Esophagus muscularis mucosa (tissue), 4 donors: ENCODE measurements at regions not wholly inside any gene's neighbourhood (a gene's known extent, or its start where the extent isn't known, plus 50 kb on each side); places are given as distances from the start of the nearest gene placed in this dataset.
"Not testable (repeated sequence)": the region's sequence is repeated elsewhere in the genome, so short reads cannot be mapped to it uniquely, and the experiment has no call there.

Experiments used
- DNase-seq: peaks from one replicate; pipeline ENCODE4 v3.0.0-alpha.2; 2017; ENCODE audit errors: extremely low spot score
- H3K27ac ChIP-seq, 4 donors: fragments of 200-600 bp; sonication (generic); replicated peaks in 1 of 4; 1 replicate in 3 of 4; 2 replicates in 1 of 4; pipeline ENCODE4 v1.5.1; 2016 to 2019; ENCODE audit warnings: mild to moderate bottlenecking in 1 of 4
- H3K27me3 ChIP-seq, 4 donors: fragments of 200-600 bp; sonication (generic); one replicate each; pipeline versions ENCODE4 v1.5.1 to v1.6.0; 2016 to 2019
- H3K36me3 ChIP-seq, 4 donors: fragments of 200-600 bp; sonication (generic); one replicate each; pipeline ENCODE4 v1.5.1; 2016 to 2019
- H3K4me1 ChIP-seq, 4 donors: fragments of 200-600 bp; sonication (generic); one replicate each; pipeline ENCODE4 v1.5.1; 2016 to 2019
- H3K4me3 ChIP-seq, 4 donors: fragments of 200-600 bp; sonication (generic); 1 replicate in 2 of 4; 2 replicates in 2 of 4; pipeline ENCODE4 v1.5.1; 2016 to 2019; ENCODE audit warnings: mild to moderate bottlenecking in 4 of 4, moderate library complexity in 1 of 4
- H3K9me3 ChIP-seq, 4 donors: fragments of 200-600 bp; sonication (generic); 1 replicate in 3 of 4; 2 replicates in 1 of 4; pipeline ENCODE4 v1.5.1; 2016 to 2019
- CTCF ChIP-seq, 3 experiments: fragments of 200-600 bp in 2 of 3; fragments of 450-650 bp in 1 of 3; sonication (generic) in 2 of 3; IDR thresholded peaks; one replicate each; pipeline ENCODE4 v1.5.1; 2017 to 2019; ENCODE audit warnings: antibody characterized with exemption in 3 of 3, mild to moderate bottlenecking in 2 of 3, moderate library complexity in 1 of 3
- EP300 ChIP-seq: sonication (generic); formaldehyde crosslinking; IDR thresholded peaks from one replicate; pipeline ENCODE4 v1.6.1; 2017; ENCODE audit warnings: antibody characterized with exemption
- POLR2A ChIP-seq: fragments of 450-650 bp; IDR thresholded peaks from one replicate; pipeline ENCODE4 v1.6.1; 2017; ENCODE audit warnings: antibody characterized with exemption, moderate library complexity, mild to moderate bottlenecking, low read depth
- POLR2AphosphoS5 ChIP-seq, 2 donors: sonication (generic); formaldehyde crosslinking; IDR thresholded peaks; one replicate each; pipeline ENCODE4 v1.6.1; 2017; ENCODE audit warnings: antibody characterized with exemption in 2 of 2
- WGBS: methylation state at CpG from one replicate; pipeline ENCODE4 v1.1.5; 2018; 5-methylcytosine and 5-hydroxymethylcytosine counted together
- intact Hi-C: fragments of 100-400 bp; cut with DNase I; formaldehyde crosslinking; loops from one replicate; pipeline ENCODE4 v1.15.1; 2023

GRCh38 chr5:99060306-99061261 is 131.8 kb upstream of the CHD1 start:
- no peaks in the 10 kb centered on the region for H3K9me3 ChIP-seq
- H3K4me1 ChIP-seq, result peaks cover 0 to 10% (median 9%) of the 10 kb centered on the region in 4 donors
- intact Hi-C loops, result no loop called here
- H3K4me3 ChIP-seq, result peak overlapping the region in 1 of 4 donors; percentile 6
- WGBS, result 19% methylated on average over 13 of the region's 13 CpGs
- DNase-seq, result no peak
- no peaks in the 10 kb centered on the region for H3K36me3 ChIP-seq
- no peak overlapping the region for H3K27ac ChIP-seq
- TF ChIP-seq EP300 (no peak), CTCF (IDR thresholded peaks at IDR 0.05) (peak; percentile 72 to 91 (median 87))
- H3K27me3 ChIP-seq, result peaks cover 0 to 5% (median 0%) of the 10 kb centered on the region in 4 donors

GRCh38 chr5:99059685-99060084 is 130.9 kb upstream of the CHD1 start:
- intact Hi-C loops, result no loop called here
- H3K36me3 ChIP-seq, result no peaks in the 10 kb centered on the region
- peaks cover 0 to 10% (median 9%) of the 10 kb centered on the region in 4 donors for H3K4me1 ChIP-seq
- no peak for DNase-seq
- TF ChIP-seq EP300, result no peak
- no peak for TF ChIP-seq POLR2AphosphoS5 (IDR thresholded peaks at IDR 0.05)
- TF ChIP-seq CTCF (IDR thresholded peaks at IDR 0.05), result no peak
- TF ChIP-seq POLR2A, result no peak
- no peak overlapping the region for H3K27ac ChIP-seq
- no peak overlapping the region for H3K4me3 ChIP-seq
- H3K9me3 ChIP-seq, result no peaks in the 10 kb centered on the region
- peaks cover 0 to 5% (median 0%) of the 10 kb centered on the region in 4 donors for H3K27me3 ChIP-seq

DNA sequence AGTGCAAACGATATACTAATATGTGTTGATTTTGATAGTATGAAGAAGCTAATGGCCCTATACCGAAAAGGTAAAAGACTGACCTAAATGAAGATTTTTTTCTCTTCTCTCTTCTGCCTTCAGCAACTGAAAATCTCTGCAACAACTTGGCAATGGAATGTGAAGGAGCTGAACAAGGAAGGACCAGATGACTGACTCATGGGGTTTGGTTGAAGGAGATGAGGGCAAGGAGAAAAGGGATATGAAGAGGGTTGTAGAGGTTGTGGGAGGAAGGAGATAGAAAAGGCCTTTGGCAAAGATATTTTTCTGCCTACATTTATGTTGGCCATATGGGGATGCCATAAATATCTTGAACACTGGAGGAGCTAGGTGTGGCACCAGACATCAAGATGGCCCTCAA is 129.7 kb upstream of the CHD1 start:
- Histone ChIP-seq H3K36me3 (no peaks in the 10 kb centered on the region), H3K27me3 (peaks cover 0 to 5% (median 0%) of the 10 kb centered on the region in 4 donors), H3K4me1 (peaks cover 0 to 10% (median 9%) of the 10 kb centered on the region in 4 donors), H3K4me3 (no peak overlapping the region), H3K9me3 (no peaks in the 10 kb centered on the region), H3K27ac (no peak overlapping the region)
- no peak for DNase-seq
- intact Hi-C loops, result no loop called here
- WGBS, result 93% methylated on average over 2 of the region's 2 CpGs
- no peak for TF ChIP-seq CTCF (IDR thresholded peaks at IDR 0.05)
- no peak for TF ChIP-seq EP300

- WGBS, result 58% methylated on average over 1 of the region's 1 CpG
- intact Hi-C loops, result no loop called here
Observed at GRCh38 chr5:99054972-99055371, 126.2 kb upstream of the CHD1 start.

GRCh38 chr5:99045871-99046270 is 117.1 kb upstream of the CHD1 start:
- TF ChIP-seq POLR2AphosphoS5 (IDR thresholded peaks at IDR 0.05), result no peak
- TF ChIP-seq CTCF (IDR thresholded peaks at IDR 0.05), result no peak
- no peak for TF ChIP-seq POLR2A
- no peak for TF ChIP-seq EP300
- no peaks in the 10 kb centered on the region for H3K4me1 ChIP-seq
- no peaks in the 10 kb centered on the region for H3K36me3 ChIP-seq
- no peak overlapping the region for H3K27ac ChIP-seq
- intact Hi-C loops, result no loop called here
- no peaks in the 10 kb centered on the region for H3K27me3 ChIP-seq
- peaks cover 0 to 7% (median 0%) of the 10 kb centered on the region in 4 donors for H3K9me3 ChIP-seq
- 71% methylated on average over 4 of the region's 4 CpGs for WGBS
- H3K4me3 ChIP-seq, result no peak overlapping the region
- no peak for DNase-seq

More at GRCh38 chr5:99054972-99055371, 126.2 kb upstream of the CHD1 start:
- no peak for DNase-seq
- H3K4me3 ChIP-seq, result no peak overlapping the region
- no peaks in the 10 kb centered on the region for H3K27me3 ChIP-seq
- TF ChIP-seq POLR2AphosphoS5 (IDR thresholded peaks at IDR 0.05), result no peak
- H3K9me3 ChIP-seq, result no peaks in the 10 kb centered on the region
- H3K36me3 ChIP-seq, result no peaks in the 10 kb centered on the region
- H3K4me1 ChIP-seq, result no peaks in the 10 kb centered on the region
- H3K27ac ChIP-seq, result no peak overlapping the region

DNA sequence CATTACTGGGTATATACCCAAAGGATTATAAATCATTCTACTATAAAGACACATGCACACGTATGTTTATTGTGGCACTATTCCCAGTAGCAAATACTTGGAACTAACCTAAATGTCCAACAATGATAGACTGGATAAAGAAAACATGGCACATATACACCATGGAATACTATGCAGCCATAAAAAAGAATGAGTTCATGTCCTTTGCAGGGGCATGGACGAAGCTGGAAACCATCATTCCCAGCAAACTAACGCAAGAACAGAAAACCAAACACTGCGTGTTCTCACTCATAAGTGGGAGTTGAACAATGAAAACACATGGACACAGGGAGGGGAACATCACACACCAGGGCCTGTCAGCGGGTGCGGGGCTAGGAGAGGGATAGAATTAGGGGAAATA is 114.5 kb upstream of the CHD1 start:
- intact Hi-C loops, H3K4me3 ChIP-seq, H3K9me3 ChIP-seq, H3K27ac ChIP-seq, H3K27me3 ChIP-seq, H3K36me3 ChIP-seq, H3K4me1 ChIP-seq, DNase-seq: not testable (repeated sequence)
- 91% methylated on average over 6 of the region's 6 CpGs for WGBS
